ENCODE measurements at regions not wholly inside any gene's neighbourhood (a gene's known extent, or its start where the extent isn't known, plus 50 kb on each side); places are given as distances from the start of the nearest gene placed in this dataset.

- H3K27ac ChIP-seq (ENCODE audit: poor library complexity, severe bottlenecking) = no peak overlapping the region
- H3K36me3 ChIP-seq (ENCODE audit: low read depth) = no peaks in the 10 kb centered on the region
- no peaks in the 10 kb centered on the region for H3K4me1 ChIP-seq (ENCODE audit: insufficient read depth, poor library complexity, severe bottlenecking)
- H3K9me3 ChIP-seq (ENCODE audit: severe bottlenecking) = no peaks in the 10 kb centered on the region
- H3K27me3 ChIP-seq (ENCODE audit: insufficient read depth, poor library complexity, severe bottlenecking) = no peaks in the 10 kb centered on the region
- ATAC-seq (ENCODE audit: low read depth) (no peak), DNase-seq (ENCODE audit: low spot score) (no peak)
- no peak for TF ChIP-seq CTCF (IDR thresholded peaks at IDR 0.05; ENCODE audit: poor library complexity, severe bottlenecking)
- H3K4me3 ChIP-seq (ENCODE audit: severe bottlenecking) = no peak overlapping the region
These were observed 223.2 kb downstream of the UQCRFS1 start for GRCh38 chr19:28989739-28990138.

- Histone ChIP-seq H3K9me3 (ENCODE audit: severe bottlenecking) (no peaks in the 10 kb centered on the region), H3K4me3 (ENCODE audit: severe bottlenecking) (no peak overlapping the region), H3K27ac (ENCODE audit: poor library complexity, severe bottlenecking) (no peak overlapping the region), H3K36me3 (ENCODE audit: low read depth) (no peaks in the 10 kb centered on the region), H3K4me1 (ENCODE audit: insufficient read depth, poor library complexity, severe bottlenecking) (no peaks in the 10 kb centered on the region), H3K27me3 (ENCODE audit: insufficient read depth, poor library complexity, severe bottlenecking) (no peaks in the 10 kb centered on the region)
- no peak for ATAC-seq (ENCODE audit: low read depth)
- DNase-seq (ENCODE audit: low spot score) = no peak
- no peak for TF ChIP-seq CTCF (IDR thresholded peaks at IDR 0.05; ENCODE audit: poor library complexity, severe bottlenecking)
These were observed 224.9 kb downstream of the UQCRFS1 start for GRCh38 chr19:28988066-28988465.

- H3K27ac ChIP-seq (ENCODE audit: poor library complexity, severe bottlenecking) = no peak overlapping the region
- ATAC-seq (ENCODE audit: low read depth) (no peak), DNase-seq (ENCODE audit: low spot score) (no peak)
- no peaks in the 10 kb centered on the region for H3K4me1 ChIP-seq (ENCODE audit: insufficient read depth, poor library complexity, severe bottlenecking)
- no peak overlapping the region for H3K4me3 ChIP-seq (ENCODE audit: severe bottlenecking)
- H3K9me3 ChIP-seq (ENCODE audit: severe bottlenecking) = no peaks in the 10 kb centered on the region
- no peak for TF ChIP-seq CTCF (IDR thresholded peaks at IDR 0.05; ENCODE audit: poor library complexity, severe bottlenecking)
- H3K36me3 ChIP-seq (ENCODE audit: low read depth) = no peaks in the 10 kb centered on the region
- H3K27me3 ChIP-seq (ENCODE audit: insufficient read depth, poor library complexity, severe bottlenecking) = no peaks in the 10 kb centered on the region
These were observed 225.8 kb downstream of the UQCRFS1 start for GRCh38 chr19:28987177-28987576.

- TF ChIP-seq CTCF (IDR thresholded peaks at IDR 0.05; ENCODE audit: poor library complexity, severe bottlenecking) = no peak
- no peak for ATAC-seq (ENCODE audit: low read depth)
- H3K27me3 ChIP-seq (ENCODE audit: insufficient read depth, poor library complexity, severe bottlenecking) = no peaks in the 10 kb centered on the region
- H3K9me3 ChIP-seq (ENCODE audit: severe bottlenecking) = no peaks in the 10 kb centered on the region
- no peaks in the 10 kb centered on the region for H3K4me1 ChIP-seq (ENCODE audit: insufficient read depth, poor library complexity, severe bottlenecking)
- no peak overlapping the region for H3K27ac ChIP-seq (ENCODE audit: poor library complexity, severe bottlenecking)
- no peaks in the 10 kb centered on the region for H3K36me3 ChIP-seq (ENCODE audit: low read depth)
- DNase-seq (ENCODE audit: low spot score) = no peak
- H3K4me3 ChIP-seq (ENCODE audit: severe bottlenecking) = no peak overlapping the region
These were observed 227.8 kb downstream of the UQCRFS1 start for GRCh38 chr19:28985201-28985600.

- H3K27me3 ChIP-seq (ENCODE audit: insufficient read depth, poor library complexity, severe bottlenecking) = no peaks in the 10 kb centered on the region
- H3K4me3 ChIP-seq (ENCODE audit: severe bottlenecking) = no peak overlapping the region
- H3K9me3 ChIP-seq (ENCODE audit: severe bottlenecking) = no peaks in the 10 kb centered on the region
- H3K36me3 ChIP-seq (ENCODE audit: low read depth) = no peaks in the 10 kb centered on the region
- no peak for DNase-seq (ENCODE audit: low spot score)
- TF ChIP-seq CTCF (IDR thresholded peaks at IDR 0.05; ENCODE audit: poor library complexity, severe bottlenecking) = no peak
- H3K4me1 ChIP-seq (ENCODE audit: insufficient read depth, poor library complexity, severe bottlenecking) = no peaks in the 10 kb centered on the region
- no peak overlapping the region for H3K27ac ChIP-seq (ENCODE audit: poor library complexity, severe bottlenecking)
- no peak for ATAC-seq (ENCODE audit: low read depth)
These were observed 228.6 kb downstream of the UQCRFS1 start for GRCh38 chr19:28984315-28984714.
